Right ventricle myocardium inferior (tissue), 1 donor: ENCODE measurements at regions not wholly inside any gene's neighbourhood (a gene's known extent, or its start where the extent isn't known, plus 50 kb on each side); places are given as distances from the start of the nearest gene placed in this dataset.

Experiments used
- ATAC-seq: fragments of 200-7000 bp; cut with Tn5 transposase; one replicate; pipeline ENCODE4 v1.9.1; 2020; ENCODE audit warnings: mild to moderate bottlenecking, moderate library complexity
- DNase-seq: peaks from one replicate; pipeline ENCODE4 v3.0.0; 2021; ENCODE audit errors: missing footprints
- intact Hi-C: fragments of 100-400 bp; cut with DNase I; formaldehyde crosslinking; loops from one replicate; pipeline ENCODE4 v1.11.0; 2022
- donor health status: DM: no; HTN: yes; CAD: no; lungs with severe emphysema.

DNA sequence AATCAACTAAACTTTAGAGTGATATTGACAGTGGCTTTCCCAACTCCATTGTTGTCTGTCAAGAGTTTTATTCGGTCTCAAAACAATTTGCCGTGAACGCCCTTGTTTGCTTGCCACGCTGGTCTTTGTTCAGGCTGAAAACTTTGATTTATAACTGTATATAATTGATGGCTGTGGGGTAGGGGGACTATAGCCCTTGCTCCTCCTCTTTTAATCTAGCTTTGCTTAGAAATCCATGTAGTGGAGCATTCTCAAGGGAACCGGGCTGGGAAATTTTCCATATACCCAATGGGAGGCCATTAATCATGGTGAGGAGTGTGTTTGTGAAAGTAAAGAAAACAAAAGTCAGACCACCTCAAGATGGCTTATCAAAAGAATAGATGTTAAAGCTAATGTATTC is 339.8 kb upstream of the RARB start:
- no peak for DNase-seq
- no peak for ATAC-seq
- intact Hi-C loops: no loop called here

GRCh38 chr3:25090698-25091453 is 337.2 kb upstream of the RARB start:
- ATAC-seq (no peak), DNase-seq (no peak)
- intact Hi-C loops: loop anchor here (10.0 kb wide), 1 partner anchor 316 kb away; no protein-coding TSS in a partner anchor

- DNase-seq (no peak), ATAC-seq (no peak)
- intact Hi-C loops: loop anchor here (10.0 kb wide), 1 partner anchor 317 kb away; no protein-coding TSS in a partner anchor
Measured at GRCh38 chr3:25091934-25092333, 336.1 kb upstream of the RARB start.

GRCh38 chr3:25094932-25095685 is 333.0 kb upstream of the RARB start:
- no peak for ATAC-seq
- DNase-seq: no peak
- intact Hi-C loops: loop anchor here (5.0 to 10.0 kb wide), 2 partner anchors 62 to 320 kb away; no protein-coding TSS in a partner anchor

DNA sequence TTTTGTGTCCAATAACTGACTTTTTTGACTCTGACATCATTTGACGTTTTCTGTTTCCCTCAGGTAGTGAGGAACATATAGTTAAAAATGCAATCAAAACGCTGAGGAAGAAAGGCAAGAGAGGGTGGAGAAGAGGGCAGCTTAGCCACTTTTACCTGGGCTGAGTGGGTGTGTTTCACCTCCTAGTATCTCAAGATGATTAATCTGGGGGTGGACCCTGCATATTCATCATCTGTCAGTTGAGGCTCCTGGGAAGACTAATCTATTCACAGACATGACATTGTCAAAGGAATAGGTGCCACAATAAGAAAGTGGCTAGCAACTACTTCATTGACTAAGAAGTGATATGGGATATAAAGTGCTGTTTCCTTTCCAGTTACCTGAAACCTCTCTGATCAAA is 331.5 kb upstream of the RARB start:
- DNase-seq (no peak), ATAC-seq (no peak)
- intact Hi-C loops: loop anchor here (5.0 to 10.0 kb wide), 2 partner anchors 61 to 322 kb away; no protein-coding TSS in a partner anchor

- ATAC-seq: no peak
- DNase-seq: no peak
- intact Hi-C loops: loop anchor here (5.0 to 10.0 kb wide), 2 partner anchors 60 to 322 kb away; no protein-coding TSS in a partner anchor
Measured at GRCh38 chr3:25097023-25097422, 331.0 kb upstream of the RARB start.

GRCh38 chr3:25099666-25100065 is 328.4 kb upstream of the RARB start:
- no peak for ATAC-seq

GRCh38 chr3:25103391-25103790 is 324.7 kb upstream of the RARB start:
- ATAC-seq: no peak
- intact Hi-C loops: no loop called here
- no peak for DNase-seq

More at GRCh38 chr3:25099666-25100065, 328.4 kb upstream of the RARB start:
- intact Hi-C loops: loop anchor here (5.0 to 10.0 kb wide), 2 partner anchors 58 to 325 kb away; no protein-coding TSS in a partner anchor
- no peak for DNase-seq

DNA sequence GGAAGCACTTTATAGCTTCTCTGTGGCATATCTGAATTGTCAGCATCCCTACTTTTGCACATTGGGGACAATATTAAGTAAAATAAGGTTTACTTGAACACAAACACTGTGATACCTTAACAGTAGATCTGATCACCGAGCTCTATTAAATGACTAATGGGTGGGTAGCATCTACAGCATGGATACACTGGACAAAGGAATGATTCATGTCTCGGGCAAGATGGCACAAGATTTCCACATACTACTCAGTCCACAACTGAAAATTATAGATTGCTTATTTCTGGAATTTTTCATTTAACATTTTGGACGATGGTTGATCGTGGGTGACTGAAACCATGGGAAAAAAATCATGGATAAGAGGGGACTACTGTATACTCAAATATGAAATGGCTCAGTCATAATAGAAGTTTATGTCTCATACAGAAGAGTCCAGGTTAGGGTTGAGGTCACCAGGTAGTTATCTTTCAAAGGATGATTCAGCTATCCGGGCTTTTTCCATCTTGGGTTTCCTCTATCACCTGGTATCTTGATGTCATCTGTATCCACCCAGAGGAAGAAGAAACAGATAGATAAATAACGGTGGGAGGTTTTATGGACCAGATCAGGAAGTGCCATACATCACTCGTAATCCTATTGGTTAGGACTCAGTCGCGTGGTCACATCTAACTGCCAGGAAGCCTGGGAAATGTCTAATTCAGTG is 320.0 kb upstream of the RARB start:
- no peak for ATAC-seq

DNA sequence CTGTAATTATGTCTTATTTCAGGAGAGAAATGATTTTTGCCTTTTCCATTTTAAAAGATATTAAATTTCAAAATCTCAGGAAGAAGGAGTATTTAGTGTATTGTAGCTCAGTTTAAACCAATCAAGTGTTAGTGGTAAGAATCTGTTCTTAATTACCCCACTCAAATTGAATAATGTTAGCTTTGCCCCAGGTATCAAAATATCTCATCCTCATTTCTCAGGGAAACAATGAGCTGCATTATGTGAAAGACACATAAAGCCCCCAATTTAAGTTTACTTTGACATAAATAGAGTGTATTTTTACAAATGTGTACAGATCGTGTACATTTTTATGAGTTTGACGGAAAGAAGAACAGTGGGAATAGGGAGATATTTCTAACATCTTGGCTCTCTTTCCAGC is 317.4 kb upstream of the RARB start:
- intact Hi-C loops: no loop called here

More for the DNA sequence above, 320.0 kb upstream of the RARB start:
- intact Hi-C loops: no loop called here
- no peak for DNase-seq

GRCh38 chr3:25113891-25114290 is 314.2 kb upstream of the RARB start:
- intact Hi-C loops: no loop called here
- no peak for ATAC-seq

More for the DNA sequence above, 317.4 kb upstream of the RARB start:
- no peak for DNase-seq
- ATAC-seq: no peak

DNA sequence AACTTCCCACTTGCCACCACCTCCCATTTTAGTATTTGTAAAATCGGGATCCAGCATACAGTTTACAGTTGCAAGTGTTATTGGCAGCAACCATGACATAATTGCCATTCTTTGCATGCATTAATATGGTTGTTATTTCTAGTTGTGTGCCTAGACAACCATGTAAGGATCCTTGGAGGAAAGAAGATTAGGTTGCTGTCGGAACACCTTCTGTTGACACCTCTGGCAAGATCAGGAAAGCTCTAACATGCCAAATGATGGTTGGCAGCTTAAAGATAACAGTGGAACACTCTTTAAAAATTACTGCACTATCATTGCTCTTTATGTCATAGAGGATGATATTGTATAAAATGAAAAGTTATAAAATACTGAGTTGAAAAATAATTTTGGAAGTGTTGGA is 313.5 kb upstream of the RARB start:
- ATAC-seq (peak; percentile 39), DNase-seq (no peak)
- intact Hi-C loops: no loop called here

More at GRCh38 chr3:25113891-25114290, 314.2 kb upstream of the RARB start:
- no peak for DNase-seq

- DNase-seq: no peak
- intact Hi-C loops: no loop called here
- ATAC-seq: no peak
Measured at GRCh38 chr3:25117005-25117593, 311.0 kb upstream of the RARB start.

- ATAC-seq: no peak
- intact Hi-C loops: no loop called here
- DNase-seq: no peak
Measured at GRCh38 chr3:25119682-25120081, 308.4 kb upstream of the RARB start.

GRCh38 chr3:25120665-25121064 is 307.4 kb upstream of the RARB start:
- ATAC-seq (no peak), DNase-seq (no peak)

GRCh38 chr3:25125201-25125600 is 302.9 kb upstream of the RARB start:
- intact Hi-C loops: no loop called here
- ATAC-seq (no peak), DNase-seq (no peak)

More at GRCh38 chr3:25120665-25121064, 307.4 kb upstream of the RARB start:
- intact Hi-C loops: no loop called here

DNA sequence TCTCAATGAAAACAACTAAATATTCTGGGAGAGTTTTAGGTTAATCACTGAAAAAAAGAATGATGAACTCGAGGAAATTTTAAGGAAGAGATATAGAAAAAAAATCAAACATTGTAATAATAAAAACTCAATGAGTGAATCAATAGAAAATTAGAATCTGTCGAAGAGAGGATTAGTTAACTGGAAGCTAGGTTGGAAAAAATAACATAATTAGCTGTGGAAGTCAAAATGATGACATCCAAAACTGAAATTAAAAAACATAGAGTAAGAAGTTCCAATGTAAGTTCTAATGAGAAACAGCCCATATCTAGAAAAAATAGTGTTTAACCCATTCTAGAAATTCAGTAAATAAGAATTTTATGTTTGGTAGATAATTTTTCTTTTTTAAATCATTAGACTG is 299.3 kb upstream of the RARB start:
- no peak for DNase-seq
- no peak for ATAC-seq
- intact Hi-C loops: no loop called here

DNA sequence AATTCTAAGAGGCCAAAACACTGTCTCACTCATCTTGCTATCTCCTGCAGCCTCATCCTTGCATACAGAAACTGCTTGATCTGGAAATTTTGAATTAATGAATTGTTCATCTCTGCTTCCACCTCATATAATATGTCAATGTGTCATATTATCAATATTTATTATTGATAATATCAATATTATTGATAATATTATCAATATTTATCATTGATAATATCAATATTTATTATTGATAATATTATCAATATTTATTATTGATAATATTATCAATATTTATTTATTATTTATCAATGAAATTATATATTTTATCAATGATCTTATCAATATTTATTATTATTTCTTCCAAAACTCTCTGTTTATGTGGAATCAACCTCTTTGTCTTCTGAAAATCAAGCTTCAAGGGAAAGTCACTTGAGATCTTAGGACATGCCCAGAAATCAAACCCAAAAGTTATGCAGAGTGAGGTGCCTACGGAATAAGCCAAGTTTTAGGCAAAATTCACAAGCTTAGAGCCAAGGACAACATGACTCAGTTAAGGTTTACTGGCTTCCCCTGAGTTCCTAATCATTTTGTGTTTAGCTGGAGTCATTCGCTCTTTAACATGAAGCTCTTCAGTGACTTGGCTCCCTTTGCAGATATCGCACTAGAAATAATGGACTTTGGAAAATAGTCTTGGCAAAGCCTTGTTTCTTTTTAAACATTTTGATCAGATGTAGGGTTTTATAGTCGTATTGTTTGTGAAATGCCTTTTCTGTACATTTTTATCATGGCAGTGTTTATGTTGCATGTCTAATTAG is 297.1 kb upstream of the RARB start:
- DNase-seq: no peak
- intact Hi-C loops: no loop called here
- no peak for ATAC-seq
